ENCODE measurements at regions not wholly inside any gene's neighbourhood (a gene's known extent, or its start where the extent isn't known, plus 50 kb on each side); places are given as distances from the start of the nearest gene placed in this dataset.

- TF ChIP-seq CTCF (conservative IDR thresholded peaks at IDR 0.05; ENCODE audit: low read depth in 2 of 2), result no peak
- no peak for TF ChIP-seq EZH2phosphoT487 (IDR thresholded peaks at IDR 0.05; ENCODE audit: unreplicated experiment)
- TF ChIP-seq POLR2AphosphoS5 (IDR thresholded peaks at IDR 0.05; ENCODE audit: low read depth), result no peak
- no peak for TF ChIP-seq CREB1 (CRISPR knock-in tag; IDR thresholded peaks at IDR 0.05; ENCODE audit: low read depth)
- TF ChIP-seq EZH2 (IDR thresholded peaks at IDR 0.05; ENCODE audit: low read depth, unreplicated experiment), result no peak
- TF ChIP-seq REST (IDR thresholded peaks at IDR 0.05; ENCODE audit: unreplicated experiment), result no peak
- no peak for TF ChIP-seq NANOG (IDR thresholded peaks at IDR 0.05; ENCODE audit: borderline replicate concordance)
- no peak for TF ChIP-seq ZNF462 (CRISPR knock-in tag; IDR thresholded peaks at IDR 0.05)
- TF ChIP-seq JUNB (IDR thresholded peaks at IDR 0.05; ENCODE audit: unreplicated experiment), result no peak
- TF ChIP-seq ETS1 (IDR thresholded peaks at IDR 0.05), result no peak
- no peak for TF ChIP-seq ZNF114 (CRISPR knock-in tag; IDR thresholded peaks at IDR 0.05)
- no peak for TF ChIP-seq STAT1 (IDR thresholded peaks at IDR 0.05; ENCODE audit: unreplicated experiment)
- no peak for TF ChIP-seq ZNF331 (CRISPR knock-in tag; IDR thresholded peaks at IDR 0.05; ENCODE audit: low read depth)
Observed at GRCh38 chr13:89352384-89352783, 1681.2 kb downstream of the SLITRK5 start.

Measured in GM23338 (cell line).